Transverse colon (tissue), 4 donors: ENCODE measurements at regions not wholly inside any gene's neighbourhood (a gene's known extent, or its start where the extent isn't known, plus 50 kb on each side); places are given as distances from the start of the nearest gene placed in this dataset.

Experiments
- CTCF ChIP-seq, 5 experiments: fragments of 200-600 bp in 3 of 5; fragments of 450-650 bp in 2 of 5; sonication (generic) in 3 of 5; IDR thresholded peaks; 1 replicate in 2 of 5; 2 replicates in 3 of 5; pipeline ENCODE4 v1.5.1; 2016 to 2017; ENCODE audit warnings: antibody characterized with exemption in 5 of 5, inconsistent platforms in 3 of 5, mild to moderate bottlenecking in 2 of 5, moderate library complexity in 1 of 5
- EP300 ChIP-seq: sonication (generic); formaldehyde crosslinking; IDR thresholded peaks from one replicate; pipeline ENCODE4 v1.6.1; 2017; ENCODE audit warnings: antibody characterized with exemption, low read depth
- POLR2A ChIP-seq: fragments of 450-650 bp; IDR thresholded peaks from one replicate; pipeline ENCODE4 v1.6.1; 2016; ENCODE audit warnings: antibody characterized with exemption, mild to moderate bottlenecking, moderate library complexity
- POLR2AphosphoS5 ChIP-seq, 3 donors: sonication (generic); formaldehyde crosslinking; IDR thresholded peaks; one replicate each; pipeline ENCODE4 v1.6.1; 2016; ENCODE audit warnings: antibody characterized with exemption in 3 of 3

- TF ChIP-seq POLR2A (no peak), CTCF (IDR thresholded peaks at IDR 0.05) (no peak), EP300 (no peak), POLR2AphosphoS5 (IDR thresholded peaks at IDR 0.05) (no peak)
Observed at GRCh38 chr1:171421413-171422020, 63.8 kb upstream of the PRRC2C start.
